ENCODE measurements at regions not wholly inside any gene's neighbourhood (a gene's known extent, or its start where the extent isn't known, plus 50 kb on each side); places are given as distances from the start of the nearest gene placed in this dataset.

DNA sequence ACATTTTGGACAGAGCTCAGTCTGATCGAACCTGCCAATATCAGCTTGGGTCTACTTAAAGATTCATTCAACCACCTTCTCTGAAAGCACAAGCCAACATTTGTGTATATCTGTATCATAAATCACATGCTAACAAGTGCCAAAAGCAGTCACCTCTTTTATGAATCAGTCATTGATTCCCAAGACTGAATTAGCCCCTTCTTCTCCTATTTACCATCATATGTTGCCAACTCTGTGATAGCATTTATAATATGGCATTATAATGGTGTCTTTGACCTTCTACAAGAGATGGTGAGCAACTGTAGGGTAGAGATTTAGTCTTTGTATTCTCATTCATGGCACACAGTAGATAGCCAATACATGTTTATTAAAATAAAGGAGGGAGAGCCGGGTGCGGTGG lies 61.4 kb downstream of the DDX53 start:
- no peak overlapping the region for H3K27ac ChIP-seq
- H3K4me2 ChIP-seq, result no peak overlapping the region
- TF ChIP-seq, protein P1, sequence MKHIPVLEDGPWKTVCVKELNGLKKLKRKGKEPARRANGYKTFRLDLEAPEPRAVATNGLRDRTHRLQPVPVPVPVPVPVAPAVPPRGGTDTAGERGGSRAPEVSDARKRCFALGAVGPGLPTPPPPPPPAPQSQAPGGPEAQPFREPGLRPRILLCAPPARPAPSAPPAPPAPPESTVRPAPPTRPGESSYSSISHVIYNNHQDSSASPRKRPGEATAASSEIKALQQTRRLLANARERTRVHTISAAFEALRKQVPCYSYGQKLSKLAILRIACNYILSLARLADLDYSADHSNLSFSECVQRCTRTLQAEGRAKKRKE (CRISPR knock-in tag; IDR thresholded peaks at IDR 0.05; ENCODE audit: low read depth), result no peak
- TF ChIP-seq RFX5 (IDR thresholded peaks at IDR 0.05), result no peak
- no peak for TF ChIP-seq SMC3 (IDR thresholded peaks at IDR 0.05)
- TF ChIP-seq, protein P2, sequence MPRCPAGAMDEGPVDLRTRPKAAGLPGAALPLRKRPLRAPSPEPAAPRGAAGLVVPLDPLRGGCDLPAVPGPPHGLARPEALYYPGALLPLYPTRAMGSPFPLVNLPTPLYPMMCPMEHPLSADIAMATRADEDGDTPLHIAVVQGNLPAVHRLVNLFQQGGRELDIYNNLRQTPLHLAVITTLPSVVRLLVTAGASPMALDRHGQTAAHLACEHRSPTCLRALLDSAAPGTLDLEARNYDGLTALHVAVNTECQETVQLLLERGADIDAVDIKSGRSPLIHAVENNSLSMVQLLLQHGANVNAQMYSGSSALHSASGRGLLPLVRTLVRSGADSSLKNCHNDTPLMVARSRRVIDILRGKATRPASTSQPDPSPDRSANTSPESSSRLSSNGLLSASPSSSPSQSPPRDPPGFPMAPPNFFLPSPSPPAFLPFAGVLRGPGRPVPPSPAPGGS (IDR thresholded peaks at IDR 0.05), result no peak
- TF ChIP-seq HEYL (CRISPR knock-in tag; IDR thresholded peaks at IDR 0.05), result no peak
- TF ChIP-seq TP53 (CRISPR knock-in tag; IDR thresholded peaks at IDR 0.05), result no peak
- no peak for TF ChIP-seq KDM5A (IDR thresholded peaks at IDR 0.05)
- TF ChIP-seq HOXA7 (CRISPR knock-in tag; IDR thresholded peaks at IDR 0.05), result no peak
- TF ChIP-seq RARB (CRISPR knock-in tag; IDR thresholded peaks at IDR 0.05), result no peak
- no peak for TF ChIP-seq ZSCAN20 (CRISPR knock-in tag; IDR thresholded peaks at IDR 0.05)
- TF ChIP-seq RNF2 (IDR thresholded peaks at IDR 0.05; ENCODE audit: borderline replicate concordance, low read depth), result no peak
- no peak for TF ChIP-seq GATA3 (IDR thresholded peaks at IDR 0.05; ENCODE audit: borderline replicate concordance)
- CTCF ChIA-PET, result no interaction called here
- no peaks in the 10 kb centered on the region for H3K4me1 ChIP-seq
- DNase-seq (ENCODE audit: low read depth in 1 of 2, low spot score in 1 of 2), result no peak
- H3K9me3 ChIP-seq, result no peaks in the 10 kb centered on the region
- no peak for ATAC-seq
- no peak overlapping the region for H3K4me3 ChIP-seq
- WGBS (ENCODE audit: missing lambda C conversion rate), result 33% methylated on average over 3 of the region's 3 CpGs
- FAIRE-seq, result no peak
- POLR2A ChIA-PET, result no interaction called here

DNA sequence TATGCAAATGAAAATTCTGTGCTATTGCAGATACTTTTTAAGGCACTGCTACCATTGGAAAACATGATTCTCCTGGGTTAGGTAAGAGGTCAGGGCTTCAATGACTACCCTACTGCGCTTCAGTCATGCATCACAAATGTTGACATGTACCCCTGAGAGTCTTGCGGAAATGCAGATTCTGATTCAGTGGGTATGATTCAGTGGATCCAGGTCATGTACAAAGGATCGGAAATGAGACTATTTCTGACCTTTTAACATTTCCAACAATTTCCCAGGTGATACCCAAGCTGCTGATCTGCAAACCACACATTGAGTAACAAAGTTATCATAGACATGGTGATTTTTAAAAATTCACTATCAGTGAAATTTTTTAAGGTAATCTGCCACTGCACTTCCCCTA lies 62.6 kb downstream of the DDX53 start:
- no peak overlapping the region for H3K27ac ChIP-seq
- no peak for FAIRE-seq
- no peak overlapping the region for H3K4me3 ChIP-seq
- no peak for TF ChIP-seq MYC (IDR thresholded peaks at IDR 0.05; ENCODE audit: borderline replicate concordance, low read length)
- TF ChIP-seq, protein P3, sequence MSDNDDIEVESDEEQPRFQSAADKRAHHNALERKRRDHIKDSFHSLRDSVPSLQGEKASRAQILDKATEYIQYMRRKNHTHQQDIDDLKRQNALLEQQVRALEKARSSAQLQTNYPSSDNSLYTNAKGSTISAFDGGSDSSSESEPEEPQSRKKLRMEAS (IDR thresholded peaks at IDR 0.05), result no peak
- TF ChIP-seq, protein P4, sequence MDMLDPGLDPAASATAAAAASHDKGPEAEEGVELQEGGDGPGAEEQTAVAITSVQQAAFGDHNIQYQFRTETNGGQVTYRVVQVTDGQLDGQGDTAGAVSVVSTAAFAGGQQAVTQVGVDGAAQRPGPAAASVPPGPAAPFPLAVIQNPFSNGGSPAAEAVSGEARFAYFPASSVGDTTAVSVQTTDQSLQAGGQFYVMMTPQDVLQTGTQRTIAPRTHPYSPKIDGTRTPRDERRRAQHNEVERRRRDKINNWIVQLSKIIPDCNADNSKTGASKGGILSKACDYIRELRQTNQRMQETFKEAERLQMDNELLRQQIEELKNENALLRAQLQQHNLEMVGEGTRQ (IDR thresholded peaks at IDR 0.05), result no peak
- TF ChIP-seq, protein P2 (IDR thresholded peaks at IDR 0.05), result no peak
- no peak for TF ChIP-seq HOXB5 (CRISPR knock-in tag; IDR thresholded peaks at IDR 0.05)
- TF ChIP-seq, protein P5, sequence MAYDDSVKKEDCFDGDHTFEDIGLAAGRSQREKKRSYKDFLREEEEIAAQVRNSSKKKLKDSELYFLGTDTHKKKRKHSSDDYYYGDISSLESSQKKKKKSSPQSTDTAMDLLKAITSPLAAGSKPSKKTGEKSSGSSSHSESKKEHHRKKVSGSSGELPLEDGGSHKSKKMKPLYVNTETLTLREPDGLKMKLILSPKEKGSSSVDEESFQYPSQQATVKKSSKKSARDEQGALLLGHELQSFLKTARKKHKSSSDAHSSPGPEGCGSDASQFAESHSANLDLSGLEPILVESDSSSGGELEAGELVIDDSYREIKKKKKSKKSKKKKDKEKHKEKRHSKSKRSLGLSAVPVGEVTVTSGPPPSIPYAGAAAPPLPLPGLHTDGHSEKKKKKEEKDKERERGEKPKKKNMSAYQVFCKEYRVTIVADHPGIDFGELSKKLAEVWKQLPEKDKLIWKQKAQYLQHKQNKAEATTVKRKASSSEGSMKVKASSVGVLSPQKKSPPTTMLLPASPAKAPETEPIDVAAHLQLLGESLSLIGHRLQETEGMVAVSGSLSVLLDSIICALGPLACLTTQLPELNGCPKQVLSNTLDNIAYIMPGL (CRISPR knock-in tag; IDR thresholded peaks at IDR 0.05; ENCODE audit: borderline replicate concordance), result no peak
- no peak for TF ChIP-seq RAD21 (conservative IDR thresholded peaks at IDR 0.05 in 1 of 2, IDR thresholded peaks at IDR 0.05 in 1 of 2)
- TF ChIP-seq PHF8 (IDR thresholded peaks at IDR 0.05; ENCODE audit: borderline replicate concordance, low read depth), result no peak
- no peak for ATAC-seq
- no peaks in the 10 kb centered on the region for H3K4me1 ChIP-seq
- H3K4me2 ChIP-seq, result no peak overlapping the region
- 40% methylated on average over 3 of the region's 3 CpGs for WGBS (ENCODE audit: missing lambda C conversion rate)
- ChIA-PET CTCF (no interaction called here), POLR2A (no interaction called here)
- no peaks in the 10 kb centered on the region for H3K9me3 ChIP-seq
- DNase-seq (ENCODE audit: low read depth in 1 of 2, low spot score in 1 of 2), result no peak
